CD4-positive, alpha-beta T cell (primary cell): ENCODE measurements at regions not wholly inside any gene's neighbourhood (a gene's known extent, or its start where the extent isn't known, plus 50 kb on each side); places are given as distances from the start of the nearest gene placed in this dataset.

Experiments used
- ATAC-seq: fragments of 200-7000 bp; cut with Tn5 transposase; one replicate; pipeline ENCODE4 v1.10.0; 2022; ENCODE audit warnings: mild to moderate bottlenecking; ENCODE audit not compliant: poor library complexity
- CTCF ChIA-PET: fragments of 350-600 bp; sonication (Branson Sonifier 250); formaldehyde crosslinking; loops from one replicate; lab custom pipeline; 2021; ENCODE audit warnings: antibody characterized with exemption, inconsistent platforms; lab: Charles Lee
- POLR2A ChIA-PET: fragments of 350-600 bp; sonication (Branson Sonifier 250); formaldehyde crosslinking; loops from one replicate; lab custom pipeline; 2021; ENCODE audit warnings: antibody characterized with exemption, inconsistent platforms; lab: Charles Lee
- DNase-seq, 14 experiments: peaks; one replicate each; pipeline ENCODE4 v3.0.0-alpha.2; 2013 to 2020; ENCODE audit warnings: mixed read lengths in 2 of 14
- H3K27ac ChIP-seq, 2 donors: one replicate each; pipeline versions ENCODE4 v1.5.1 to v1.7.0; 2013; ENCODE audit warnings: low read length in 2 of 2, low read depth in 1 of 2, mild to moderate bottlenecking in 1 of 2
- H3K27me3 ChIP-seq, 2 experiments: 1 replicate in 1 of 2; 2 replicates in 1 of 2; pipeline versions ENCODE4 v1.6.1 to v1.7.0; 2013; ENCODE audit warnings: low read length in 2 of 2, control low read depth in 1 of 2, mild to moderate bottlenecking in 1 of 2, moderate library complexity in 1 of 2; ENCODE audit not compliant: insufficient read depth in 2 of 2, control insufficient read depth in 1 of 2
- H3K36me3 ChIP-seq: one replicate; pipeline ENCODE4 v1.6.1; 2013; ENCODE audit warnings: low read length, control low read depth; ENCODE audit not compliant: insufficient read depth
- H3K4me1 ChIP-seq: one replicate; pipeline ENCODE4 v1.6.1; 2013; ENCODE audit warnings: low read length, control low read depth; ENCODE audit not compliant: insufficient read depth
- H3K4me3 ChIP-seq: one replicate; pipeline ENCODE4 v1.5.1; 2013; ENCODE audit warnings: mild to moderate bottlenecking, low read length, moderate library complexity
- H3K9me3 ChIP-seq, 2 experiments: 1 replicate in 1 of 2; 2 replicates in 1 of 2; pipeline versions ENCODE4 v1.6.1 to v1.7.0; 2013; ENCODE audit warnings: low read length in 2 of 2, mild to moderate bottlenecking in 2 of 2, control low read depth in 1 of 2, moderate library complexity in 1 of 2; ENCODE audit not compliant: control insufficient read depth in 1 of 2, insufficient read depth in 1 of 2
- H3K27ac Mint-ChIP-seq: one replicate; pipeline ENCODE4 v1.8.0; 2020; ENCODE audit warnings: mixed read lengths
- H3K27me3 Mint-ChIP-seq: one replicate; pipeline ENCODE4 v1.8.0; 2021; ENCODE audit warnings: mixed read lengths
- H3K36me3 Mint-ChIP-seq: one replicate; pipeline ENCODE4 v1.8.0; 2021; ENCODE audit warnings: low read depth, mixed read lengths
- H3K4me1 Mint-ChIP-seq: one replicate; pipeline ENCODE4 v1.8.0; 2021; ENCODE audit warnings: low read depth, mixed read lengths
- H3K4me3 Mint-ChIP-seq: one replicate; pipeline ENCODE4 v1.8.0; 2020; ENCODE audit warnings: mild to moderate bottlenecking, mixed read lengths
- H3K9me3 Mint-ChIP-seq: one replicate; pipeline ENCODE4 v1.8.0; 2020; ENCODE audit warnings: mixed read lengths
- CTCF ChIP-seq: fragments of 200-600 bp; IDR thresholded peaks from one replicate; pipeline ENCODE4 v1.8.0; 2022; ENCODE audit warnings: antibody characterized with exemption, mild to moderate bottlenecking
- intact Hi-C, 2 experiments: fragments of 100-400 bp; cut with DNase I in 1 of 2; cut with micrococcal nuclease in 1 of 2; formaldehyde crosslinking; loops; one replicate each; pipeline versions ENCODE4 v1.15.1 to v1.9.0; 2023 to 2025; cut with DNase I, micrococcal nuclease

- Histone ChIP-seq H3K4me1 (no peaks in the 10 kb centered on the region), H3K4me3 (no peak overlapping the region), H3K27ac (no peak overlapping the region), H3K9me3 (peaks cover under 1 to 17% of the 10 kb centered on the region in 2 experiments), H3K27me3 (no peaks in the 10 kb centered on the region), H3K36me3 (no peaks in the 10 kb centered on the region)
- H3K27ac Mint-ChIP-seq = no peak overlapping the region
- H3K36me3 Mint-ChIP-seq = no peaks in the 10 kb centered on the region
- TF ChIP-seq CTCF = no peak
- no peak for DNase-seq
- H3K4me1 Mint-ChIP-seq = no peaks in the 10 kb centered on the region
- ChIA-PET CTCF (no interaction called here), POLR2A (no interaction called here)
- H3K4me3 Mint-ChIP-seq = no peak overlapping the region
- no peak for ATAC-seq
- peaks cover 2% of the 10 kb centered on the region for H3K9me3 Mint-ChIP-seq
- intact Hi-C loops = no loop called here
- peaks cover 5% of the 10 kb centered on the region for H3K27me3 Mint-ChIP-seq
Measured at GRCh38 chr22:47678048-47678447, 915.6 kb downstream of the TBC1D22A start.

GRCh38 chr22:47676685-47677084 is 914.2 kb downstream of the TBC1D22A start:
- Mint-ChIP-seq H3K4me3 (no peak overlapping the region), H3K9me3 (peaks cover 2% of the 10 kb centered on the region), H3K36me3 (no peaks in the 10 kb centered on the region), H3K27ac (no peak overlapping the region), H3K4me1 (no peaks in the 10 kb centered on the region), H3K27me3 (peaks cover 5% of the 10 kb centered on the region)
- ChIA-PET POLR2A (no interaction called here), CTCF (no interaction called here)
- Histone ChIP-seq H3K36me3 (no peaks in the 10 kb centered on the region), H3K4me1 (no peaks in the 10 kb centered on the region), H3K9me3 (peaks cover 0 to 17% of the 10 kb centered on the region in 2 experiments), H3K4me3 (no peak overlapping the region), H3K27ac (no peak overlapping the region), H3K27me3 (no peaks in the 10 kb centered on the region)
- no peak for TF ChIP-seq CTCF
- no peak for DNase-seq
- no peak for ATAC-seq
- intact Hi-C loops = no loop called here

- intact Hi-C loops = no loop called here
- CTCF ChIA-PET = no interaction called here
- Histone ChIP-seq H3K27ac (no peak overlapping the region), H3K27me3 (no peaks in the 10 kb centered on the region), H3K36me3 (no peaks in the 10 kb centered on the region), H3K4me3 (no peak overlapping the region), H3K9me3 (peaks cover 0 to 15% of the 10 kb centered on the region in 2 experiments), H3K4me1 (no peaks in the 10 kb centered on the region)
- Mint-ChIP-seq H3K27me3 (no peaks in the 10 kb centered on the region), H3K27ac (no peak overlapping the region), H3K4me3 (no peak overlapping the region), H3K4me1 (no peaks in the 10 kb centered on the region), H3K9me3 (peaks cover 3% of the 10 kb centered on the region), H3K36me3 (no peaks in the 10 kb centered on the region)
- TF ChIP-seq CTCF = no peak
- ATAC-seq (no peak), DNase-seq (no peak)
- POLR2A ChIA-PET = no interaction called here
Measured at GRCh38 chr22:47674600-47674999, 912.1 kb downstream of the TBC1D22A start.
